IMR-90 (cell line): ENCODE measurements at regions not wholly inside any gene's neighbourhood (a gene's known extent, or its start where the extent isn't known, plus 50 kb on each side); places are given as distances from the start of the nearest gene placed in this dataset.

ENCODE experiments used
- CTCF ChIP-seq: conservative IDR thresholded peaks from 2 replicates; pipeline ENCODE4 v1.5.1; 2012; ENCODE audit warnings: mild to moderate bottlenecking, low read depth, low read length, improper control_type of control experiment
- FOS ChIP-seq: fragments of 150-350 bp; IDR thresholded peaks from 2 replicates; pipeline ENCODE4 v1.6.1; 2016; ENCODE audit warnings: low read depth, low read length
- MAFK ChIP-seq: IDR thresholded peaks from 2 replicates; pipeline ENCODE4 v1.6.1; 2012; ENCODE audit warnings: low read depth, low read length, improper control_type of control experiment
- POLR2A ChIP-seq: IDR thresholded peaks from 2 replicates; pipeline ENCODE4 v1.6.1; 2012; ENCODE audit warnings: mild to moderate bottlenecking, low read depth, low read length
- RAD21 ChIP-seq: IDR thresholded peaks from 2 replicates; pipeline ENCODE4 v1.6.1; 2012; ENCODE audit warnings: low read length, improper control_type of control experiment
- TF ChIP-seq, protein P1 (sequence below): fragments of 150-350 bp; IDR thresholded peaks from 2 replicates; pipeline ENCODE4 v1.6.1; 2017; ENCODE audit warnings: mild to moderate bottlenecking, antibody characterized with exemption, low read length, low read depth

- TF ChIP-seq RAD21 (no peak), CTCF (no peak), FOS (peak; percentile 40; the same call in 1 of the 2 replicates), POLR2A (no peak), MAFK (no peak)
- TF ChIP-seq, protein P1, sequence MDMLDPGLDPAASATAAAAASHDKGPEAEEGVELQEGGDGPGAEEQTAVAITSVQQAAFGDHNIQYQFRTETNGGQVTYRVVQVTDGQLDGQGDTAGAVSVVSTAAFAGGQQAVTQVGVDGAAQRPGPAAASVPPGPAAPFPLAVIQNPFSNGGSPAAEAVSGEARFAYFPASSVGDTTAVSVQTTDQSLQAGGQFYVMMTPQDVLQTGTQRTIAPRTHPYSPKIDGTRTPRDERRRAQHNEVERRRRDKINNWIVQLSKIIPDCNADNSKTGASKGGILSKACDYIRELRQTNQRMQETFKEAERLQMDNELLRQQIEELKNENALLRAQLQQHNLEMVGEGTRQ = no peak
Observed at GRCh38 chr4:31518796-31519250, 798.7 kb downstream of the PCDH7 start.
